Left ventricle myocardium inferior (tissue), 1 donor: ENCODE measurements at regions not wholly inside any gene's neighbourhood (a gene's known extent, or its start where the extent isn't known, plus 50 kb on each side); places are given as distances from the start of the nearest gene placed in this dataset.

Experiments
- DNase-seq: peaks from one replicate; pipeline ENCODE4 v3.0.0-alpha.2; 2020
- H3K27ac ChIP-seq: fragments of 200-600 bp; replicated peaks from 2 replicates; pipeline ENCODE4 v1.8.0; 2021
- H3K27me3 ChIP-seq: fragments of 200-600 bp; 2 replicates; pipeline ENCODE4 v1.8.0; 2021; ENCODE audit warnings: low read depth
- H3K36me3 ChIP-seq: fragments of 200-600 bp; 2 replicates; pipeline ENCODE4 v1.8.0; 2021
- H3K4me1 ChIP-seq: fragments of 200-600 bp; 2 replicates; pipeline ENCODE4 v1.8.0; 2021
- H3K4me3 ChIP-seq: fragments of 200-600 bp; 2 replicates; pipeline ENCODE4 v1.8.0; 2021; ENCODE audit warnings: mild to moderate bottlenecking, moderate library complexity
- H3K9me3 ChIP-seq: fragments of 200-600 bp; replicated peaks from 2 replicates; pipeline ENCODE4 v1.8.0; 2021
- intact Hi-C: fragments of 100-400 bp; cut with micrococcal nuclease; formaldehyde crosslinking; loops from one replicate; pipeline ENCODE4 v1.11.0; 2022
- TF ChIP-seq, protein P1 (sequence below): fragments of 200-600 bp; IDR thresholded peaks from 2 replicates; pipeline ENCODE4 v1.8.0; 2021; ENCODE audit warnings: antibody characterized with exemption, mild to moderate bottlenecking, borderline replicate concordance
- donor health status: DM: no; HTN: yes; CAD: no; lungs with severe emphysema.

DNA sequence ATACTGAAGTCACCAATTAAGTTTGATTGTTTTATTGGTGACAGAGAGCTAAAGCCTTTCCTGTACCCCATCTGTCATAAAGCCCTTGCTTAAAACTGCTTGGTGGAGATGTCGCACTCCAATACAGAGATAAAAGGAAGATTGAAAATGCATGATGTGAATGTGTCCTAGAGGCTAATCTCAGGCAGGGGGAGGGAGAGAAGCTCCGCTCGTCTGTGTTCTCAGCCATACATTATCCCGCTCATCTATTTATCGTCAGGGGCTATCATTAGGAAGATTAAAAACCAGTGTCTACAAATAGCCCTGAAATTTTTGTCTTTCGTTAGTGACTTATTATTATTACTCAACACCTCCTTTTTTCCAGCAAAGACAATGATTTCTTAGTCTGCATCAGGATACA lies 110.3 kb downstream of the CMPK2 start:
- TF ChIP-seq, protein P1, sequence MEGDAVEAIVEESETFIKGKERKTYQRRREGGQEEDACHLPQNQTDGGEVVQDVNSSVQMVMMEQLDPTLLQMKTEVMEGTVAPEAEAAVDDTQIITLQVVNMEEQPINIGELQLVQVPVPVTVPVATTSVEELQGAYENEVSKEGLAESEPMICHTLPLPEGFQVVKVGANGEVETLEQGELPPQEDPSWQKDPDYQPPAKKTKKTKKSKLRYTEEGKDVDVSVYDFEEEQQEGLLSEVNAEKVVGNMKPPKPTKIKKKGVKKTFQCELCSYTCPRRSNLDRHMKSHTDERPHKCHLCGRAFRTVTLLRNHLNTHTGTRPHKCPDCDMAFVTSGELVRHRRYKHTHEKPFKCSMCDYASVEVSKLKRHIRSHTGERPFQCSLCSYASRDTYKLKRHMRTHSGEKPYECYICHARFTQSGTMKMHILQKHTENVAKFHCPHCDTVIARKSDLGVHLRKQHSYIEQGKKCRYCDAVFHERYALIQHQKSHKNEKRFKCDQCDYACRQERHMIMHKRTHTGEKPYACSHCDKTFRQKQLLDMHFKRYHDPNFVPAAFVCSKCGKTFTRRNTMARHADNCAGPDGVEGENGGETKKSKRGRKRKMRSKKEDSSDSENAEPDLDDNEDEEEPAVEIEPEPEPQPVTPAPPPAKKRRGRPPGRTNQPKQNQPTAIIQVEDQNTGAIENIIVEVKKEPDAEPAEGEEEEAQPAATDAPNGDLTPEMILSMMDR, result no peak
- Histone ChIP-seq H3K36me3 (no peaks in the 10 kb centered on the region), H3K4me3 (no peak overlapping the region), H3K27ac (no peak overlapping the region), H3K9me3 (no peaks in the 10 kb centered on the region), H3K27me3 (peaks cover 36% of the 10 kb centered on the region), H3K4me1 (peaks cover 11% of the 10 kb centered on the region)
- no peak for DNase-seq
- intact Hi-C loops, result no loop called here

DNA sequence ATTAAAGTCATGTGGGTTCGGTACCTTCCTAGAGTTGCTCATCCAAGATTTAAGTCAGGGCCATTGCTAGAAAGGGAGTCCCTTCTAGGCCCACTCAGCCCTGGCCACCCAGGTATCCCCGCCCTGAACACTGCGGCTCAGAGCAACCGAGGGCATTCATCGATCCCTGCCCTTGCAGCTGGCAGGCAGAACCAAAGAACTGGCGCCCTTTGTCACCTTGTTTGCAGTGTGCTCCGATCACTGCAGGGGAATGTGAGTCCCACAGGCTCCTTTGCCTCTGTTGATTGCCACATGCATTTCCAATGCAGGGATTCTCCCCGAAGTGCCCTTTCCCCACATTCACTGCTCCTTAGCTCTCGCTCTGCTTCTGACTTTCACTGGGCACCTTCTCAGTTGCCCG lies 108.5 kb downstream of the CMPK2 start:
- Histone ChIP-seq H3K27ac (no peak overlapping the region), H3K4me1 (no peaks in the 10 kb centered on the region), H3K9me3 (no peaks in the 10 kb centered on the region), H3K36me3 (no peaks in the 10 kb centered on the region), H3K4me3 (no peak overlapping the region), H3K27me3 (peaks cover 43% of the 10 kb centered on the region)
- TF ChIP-seq, protein P1, result no peak
- DNase-seq, result no peak
- intact Hi-C loops, result no loop called here

DNA sequence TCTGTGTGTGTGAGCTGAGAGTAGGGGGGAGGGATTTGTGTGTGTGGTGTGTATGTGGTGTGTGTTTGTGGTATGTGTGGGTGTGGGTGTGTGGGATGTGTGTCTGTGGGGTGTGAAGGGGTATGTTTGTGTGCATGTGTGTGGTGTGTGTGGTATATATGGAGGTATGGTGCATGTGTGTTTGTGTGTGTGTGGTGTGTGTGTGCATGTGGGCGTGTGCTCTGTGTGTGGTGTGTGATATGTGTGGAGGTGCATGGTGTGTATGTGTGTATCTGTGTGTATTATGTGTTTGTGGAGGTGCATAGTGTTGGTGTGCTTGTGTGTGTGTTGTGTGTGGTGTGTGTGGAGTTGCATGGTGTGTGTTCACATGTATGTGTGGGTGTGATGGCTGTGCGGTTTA lies 106.0 kb downstream of the CMPK2 start:
- H3K4me3 ChIP-seq, result no peak overlapping the region
- no peak for DNase-seq
- intact Hi-C loops, result no loop called here
- no peaks in the 10 kb centered on the region for H3K9me3 ChIP-seq
- H3K27ac ChIP-seq, result no peak overlapping the region
- TF ChIP-seq, protein P1, result no peak
- H3K4me1 ChIP-seq, result no peaks in the 10 kb centered on the region
- no peaks in the 10 kb centered on the region for H3K36me3 ChIP-seq
- H3K27me3 ChIP-seq, result peaks cover 31% of the 10 kb centered on the region

DNA sequence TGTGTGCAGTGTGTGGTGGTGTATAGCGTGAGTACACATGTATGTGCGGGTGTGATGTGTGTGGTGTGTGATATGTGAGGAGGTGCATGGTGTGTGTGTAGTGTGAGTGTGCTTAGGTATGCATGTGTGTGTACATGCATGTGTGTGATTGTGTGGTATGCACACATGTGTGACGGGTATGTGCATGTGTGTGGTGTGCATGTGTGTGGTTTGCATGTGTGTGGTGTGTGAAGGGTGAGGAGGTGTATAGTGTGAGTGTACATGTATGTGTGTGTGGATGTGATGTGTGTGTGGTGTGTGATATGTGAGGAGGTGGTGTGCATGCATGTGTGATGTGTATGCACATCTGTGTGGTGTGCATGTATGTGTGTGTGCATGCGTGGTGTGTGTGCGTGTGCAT lies 105.6 kb downstream of the CMPK2 start:
- H3K9me3 ChIP-seq, result no peaks in the 10 kb centered on the region
- H3K4me1 ChIP-seq, result no peaks in the 10 kb centered on the region
- no peak overlapping the region for H3K4me3 ChIP-seq
- TF ChIP-seq, protein P1, result no peak
- no peak overlapping the region for H3K27ac ChIP-seq
- intact Hi-C loops, result no loop called here
- DNase-seq, result no peak
- H3K27me3 ChIP-seq, result peaks cover 30% of the 10 kb centered on the region
- H3K36me3 ChIP-seq, result no peaks in the 10 kb centered on the region

DNA sequence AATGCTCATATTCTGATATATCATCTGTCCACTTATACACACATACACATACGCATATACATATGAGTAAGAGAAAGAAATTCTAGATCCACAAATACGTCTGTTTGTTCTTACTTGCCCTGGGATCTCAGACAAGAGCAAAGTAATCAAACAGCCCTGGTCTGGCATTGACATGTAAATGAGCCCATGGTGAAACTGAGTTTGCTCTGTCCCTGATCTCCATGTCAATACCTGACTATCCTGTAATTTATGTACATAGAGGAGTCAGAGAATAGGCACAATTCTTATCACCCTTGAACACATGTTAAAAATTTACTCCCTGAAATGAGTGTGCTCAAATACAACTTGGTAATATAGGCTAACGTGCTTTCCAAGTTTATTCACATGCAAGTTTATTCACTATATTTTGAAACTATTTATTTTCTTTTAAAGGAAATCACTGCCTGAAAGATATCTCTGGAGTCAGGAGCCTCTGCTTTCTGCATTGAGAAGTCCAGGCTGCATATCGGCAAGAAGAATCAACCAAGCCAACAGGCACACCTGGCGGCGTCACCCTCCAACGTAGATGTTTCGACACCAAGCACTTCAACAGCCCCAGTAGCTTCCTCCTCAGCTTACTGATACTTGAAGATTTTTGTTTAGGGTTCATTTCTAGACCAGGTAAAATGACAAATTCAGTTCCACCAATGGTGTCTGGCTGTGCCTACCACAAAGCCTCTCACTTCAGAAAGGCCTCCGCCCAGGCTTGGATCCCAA lies 100.6 kb downstream of the CMPK2 start:
- Histone ChIP-seq H3K27ac (no peak overlapping the region), H3K4me3 (no peak overlapping the region), H3K36me3 (no peaks in the 10 kb centered on the region), H3K4me1 (no peaks in the 10 kb centered on the region), H3K27me3 (peaks cover 13% of the 10 kb centered on the region), H3K9me3 (no peaks in the 10 kb centered on the region)
- intact Hi-C loops, result no loop called here
- no peak for DNase-seq
- TF ChIP-seq, protein P1, result no peak
